ENCODE measurements at regions not wholly inside any gene's neighbourhood (a gene's known extent, or its start where the extent isn't known, plus 50 kb on each side); places are given as distances from the start of the nearest gene placed in this dataset.

GRCh38 chr2:103873716-103874351 lies 980.1 kb upstream of the POU3F3 start:
- Histone ChIP-seq H3K4me1 (ENCODE audit: control extremely low read depth in 1 of 4, control insufficient read depth in 4 of 4, insufficient read depth in 4 of 4, low read length in 3 of 4) (no peaks in the 10 kb centered on the region), H3K4me3 (ENCODE audit: control insufficient read depth in 1 of 7, extremely low read depth in 1 of 7, insufficient read depth in 4 of 7, low read depth in 2 of 7, low read length in 6 of 7) (no peak overlapping the region), H3K27me3 (replicated peaks in 2 of 5; ENCODE audit: control insufficient read depth in 4 of 5, insufficient read depth in 5 of 5, low read length in 4 of 5) (peaks cover 0 to 1% (median 0%) of the 10 kb centered on the region in 5 experiments), H3K36me3 (ENCODE audit: control insufficient read depth in 4 of 4, insufficient read depth in 4 of 4, low read length in 3 of 4) (no peaks in the 10 kb centered on the region), H3K27ac (ENCODE audit: insufficient read depth in 1 of 2, low read depth in 1 of 2, low read length in 2 of 2, poor library complexity in 1 of 2, severe bottlenecking in 2 of 2) (no peak overlapping the region), H3K9me3 (ENCODE audit: control extremely low read depth in 1 of 5, control insufficient read depth in 4 of 5, insufficient read depth in 2 of 5, low read depth in 1 of 5, low read length in 4 of 5) (no peaks in the 10 kb centered on the region)
- CTCF ChIA-PET: no interaction called here
- WGBS (ENCODE audit: insufficient coverage): 71% methylated on average over 7 of the region's 10 CpGs
- no peak for DNase-seq
- POLR2A ChIA-PET: no interaction called here

GRCh38 chr2:103875131-103875530 lies 978.8 kb upstream of the POU3F3 start:
- Histone ChIP-seq H3K9me3 (ENCODE audit: control extremely low read depth in 1 of 5, control insufficient read depth in 4 of 5, insufficient read depth in 2 of 5, low read depth in 1 of 5, low read length in 4 of 5) (no peaks in the 10 kb centered on the region), H3K4me3 (ENCODE audit: control insufficient read depth in 1 of 7, extremely low read depth in 1 of 7, insufficient read depth in 4 of 7, low read depth in 2 of 7, low read length in 6 of 7) (no peak overlapping the region), H3K27me3 (replicated peaks in 2 of 5; ENCODE audit: control insufficient read depth in 4 of 5, insufficient read depth in 5 of 5, low read length in 4 of 5) (peaks cover 0 to 1% (median 0%) of the 10 kb centered on the region in 5 experiments), H3K36me3 (ENCODE audit: control insufficient read depth in 4 of 4, insufficient read depth in 4 of 4, low read length in 3 of 4) (no peaks in the 10 kb centered on the region), H3K27ac (ENCODE audit: insufficient read depth in 1 of 2, low read depth in 1 of 2, low read length in 2 of 2, poor library complexity in 1 of 2, severe bottlenecking in 2 of 2) (no peak overlapping the region), H3K4me1 (ENCODE audit: control extremely low read depth in 1 of 4, control insufficient read depth in 4 of 4, insufficient read depth in 4 of 4, low read length in 3 of 4) (no peaks in the 10 kb centered on the region)
- no peak for DNase-seq
- 42% methylated on average over 1 of the region's 1 CpG for WGBS (ENCODE audit: insufficient coverage)
- CTCF ChIA-PET: no interaction called here
- POLR2A ChIA-PET: no interaction called here

- H3K4me3 ChIP-seq (ENCODE audit: control insufficient read depth in 1 of 7, extremely low read depth in 1 of 7, insufficient read depth in 4 of 7, low read depth in 2 of 7, low read length in 6 of 7): no peak overlapping the region
- no peaks in the 10 kb centered on the region for H3K36me3 ChIP-seq (ENCODE audit: control insufficient read depth in 4 of 4, insufficient read depth in 4 of 4, low read length in 3 of 4)
- no peaks in the 10 kb centered on the region for H3K4me1 ChIP-seq (ENCODE audit: control extremely low read depth in 1 of 4, control insufficient read depth in 4 of 4, insufficient read depth in 4 of 4, low read length in 3 of 4)
- ChIA-PET CTCF (no interaction called here), POLR2A (no interaction called here)
- no peak for DNase-seq
- WGBS (ENCODE audit: insufficient coverage): 88% methylated on average over 1 of the region's 3 CpGs
- no peaks in the 10 kb centered on the region for H3K9me3 ChIP-seq (ENCODE audit: control extremely low read depth in 1 of 5, control insufficient read depth in 4 of 5, insufficient read depth in 2 of 5, low read depth in 1 of 5, low read length in 4 of 5)
- no peak overlapping the region for H3K27ac ChIP-seq (ENCODE audit: insufficient read depth in 1 of 2, low read depth in 1 of 2, low read length in 2 of 2, poor library complexity in 1 of 2, severe bottlenecking in 2 of 2)
- peaks cover 0 to 1% (median 0%) of the 10 kb centered on the region in 5 experiments for H3K27me3 ChIP-seq (replicated peaks in 2 of 5; ENCODE audit: control insufficient read depth in 4 of 5, insufficient read depth in 5 of 5, low read length in 4 of 5)
Measured at GRCh38 chr2:103875531-103875930, 978.4 kb upstream of the POU3F3 start.

GRCh38 chr2:103876611-103877010 lies 977.3 kb upstream of the POU3F3 start:
- Histone ChIP-seq H3K4me3 (ENCODE audit: control insufficient read depth in 1 of 7, extremely low read depth in 1 of 7, insufficient read depth in 4 of 7, low read depth in 2 of 7, low read length in 6 of 7) (no peak overlapping the region), H3K9me3 (ENCODE audit: control extremely low read depth in 1 of 5, control insufficient read depth in 4 of 5, insufficient read depth in 2 of 5, low read depth in 1 of 5, low read length in 4 of 5) (no peaks in the 10 kb centered on the region), H3K36me3 (ENCODE audit: control insufficient read depth in 4 of 4, insufficient read depth in 4 of 4, low read length in 3 of 4) (no peaks in the 10 kb centered on the region), H3K4me1 (ENCODE audit: control extremely low read depth in 1 of 4, control insufficient read depth in 4 of 4, insufficient read depth in 4 of 4, low read length in 3 of 4) (no peaks in the 10 kb centered on the region), H3K27me3 (replicated peaks in 2 of 5; ENCODE audit: control insufficient read depth in 4 of 5, insufficient read depth in 5 of 5, low read length in 4 of 5) (peaks cover 0 to 1% (median 0%) of the 10 kb centered on the region in 5 experiments), H3K27ac (ENCODE audit: insufficient read depth in 1 of 2, low read depth in 1 of 2, low read length in 2 of 2, poor library complexity in 1 of 2, severe bottlenecking in 2 of 2) (no peak overlapping the region)
- DNase-seq: no peak
- WGBS (ENCODE audit: insufficient coverage): no CpG with 5 or more reads among the region's 5 CpGs
- ChIA-PET POLR2A (no interaction called here), CTCF (no interaction called here)

GRCh38 chr2:103879101-103879500 lies 974.8 kb upstream of the POU3F3 start:
- H3K9me3 ChIP-seq (ENCODE audit: control extremely low read depth in 1 of 5, control insufficient read depth in 4 of 5, insufficient read depth in 2 of 5, low read depth in 1 of 5, low read length in 4 of 5): no peaks in the 10 kb centered on the region
- ChIA-PET POLR2A (no interaction called here), CTCF (no interaction called here)
- H3K36me3 ChIP-seq (ENCODE audit: control insufficient read depth in 4 of 4, insufficient read depth in 4 of 4, low read length in 3 of 4): no peaks in the 10 kb centered on the region
- 75% methylated on average over 1 of the region's 1 CpG for WGBS (ENCODE audit: insufficient coverage)
- no peaks in the 10 kb centered on the region for H3K4me1 ChIP-seq (ENCODE audit: control extremely low read depth in 1 of 4, control insufficient read depth in 4 of 4, insufficient read depth in 4 of 4, low read length in 3 of 4)
- H3K27me3 ChIP-seq (replicated peaks in 2 of 5; ENCODE audit: control insufficient read depth in 4 of 5, insufficient read depth in 5 of 5, low read length in 4 of 5): no peaks in the 10 kb centered on the region
- DNase-seq: no peak
- H3K27ac ChIP-seq (ENCODE audit: insufficient read depth in 1 of 2, low read depth in 1 of 2, low read length in 2 of 2, poor library complexity in 1 of 2, severe bottlenecking in 2 of 2): no peak overlapping the region
- no peak overlapping the region for H3K4me3 ChIP-seq (ENCODE audit: control insufficient read depth in 1 of 7, extremely low read depth in 1 of 7, insufficient read depth in 4 of 7, low read depth in 2 of 7, low read length in 6 of 7)

- CTCF ChIA-PET: no interaction called here
- no peaks in the 10 kb centered on the region for H3K27me3 ChIP-seq (replicated peaks in 2 of 5; ENCODE audit: control insufficient read depth in 4 of 5, insufficient read depth in 5 of 5, low read length in 4 of 5)
- no peaks in the 10 kb centered on the region for H3K9me3 ChIP-seq (ENCODE audit: control extremely low read depth in 1 of 5, control insufficient read depth in 4 of 5, insufficient read depth in 2 of 5, low read depth in 1 of 5, low read length in 4 of 5)
- H3K27ac ChIP-seq (ENCODE audit: insufficient read depth in 1 of 2, low read depth in 1 of 2, low read length in 2 of 2, poor library complexity in 1 of 2, severe bottlenecking in 2 of 2): no peak overlapping the region
- no peak overlapping the region for H3K4me3 ChIP-seq (ENCODE audit: control insufficient read depth in 1 of 7, extremely low read depth in 1 of 7, insufficient read depth in 4 of 7, low read depth in 2 of 7, low read length in 6 of 7)
- H3K4me1 ChIP-seq (ENCODE audit: control extremely low read depth in 1 of 4, control insufficient read depth in 4 of 4, insufficient read depth in 4 of 4, low read length in 3 of 4): no peaks in the 10 kb centered on the region
- 92% methylated on average over 2 of the region's 4 CpGs for WGBS (ENCODE audit: insufficient coverage)
- POLR2A ChIA-PET: no interaction called here
- DNase-seq: no peak
- H3K36me3 ChIP-seq (ENCODE audit: control insufficient read depth in 4 of 4, insufficient read depth in 4 of 4, low read length in 3 of 4): no peaks in the 10 kb centered on the region
Measured at GRCh38 chr2:103880081-103880834, 973.7 kb upstream of the POU3F3 start.

GRCh38 chr2:103887625-103888024 lies 966.3 kb upstream of the POU3F3 start:
- DNase-seq: no peak
- ChIA-PET POLR2A (no interaction called here), CTCF (no interaction called here)
- Histone ChIP-seq H3K4me3 (ENCODE audit: control insufficient read depth in 1 of 7, extremely low read depth in 1 of 7, insufficient read depth in 4 of 7, low read depth in 2 of 7, low read length in 6 of 7) (no peak overlapping the region), H3K36me3 (ENCODE audit: control insufficient read depth in 4 of 4, insufficient read depth in 4 of 4, low read length in 3 of 4) (no peaks in the 10 kb centered on the region), H3K4me1 (ENCODE audit: control extremely low read depth in 1 of 4, control insufficient read depth in 4 of 4, insufficient read depth in 4 of 4, low read length in 3 of 4) (no peaks in the 10 kb centered on the region), H3K27me3 (replicated peaks in 2 of 5; ENCODE audit: control insufficient read depth in 4 of 5, insufficient read depth in 5 of 5, low read length in 4 of 5) (no peaks in the 10 kb centered on the region), H3K9me3 (ENCODE audit: control extremely low read depth in 1 of 5, control insufficient read depth in 4 of 5, insufficient read depth in 2 of 5, low read depth in 1 of 5, low read length in 4 of 5) (no peaks in the 10 kb centered on the region), H3K27ac (ENCODE audit: insufficient read depth in 1 of 2, low read depth in 1 of 2, low read length in 2 of 2, poor library complexity in 1 of 2, severe bottlenecking in 2 of 2) (no peak overlapping the region)
- no CpG with 5 or more reads among the region's 1 CpG for WGBS (ENCODE audit: insufficient coverage)

All from common myeloid progenitor, CD34-positive (primary cell).